HepG2 (cell line): ENCODE measurements at regions not wholly inside any gene's neighbourhood (a gene's known extent, or its start where the extent isn't known, plus 50 kb on each side); places are given as distances from the start of the nearest gene placed in this dataset.

Experiments
- ATAC-seq: fragments of 200-7000 bp; cut with Tn5 transposase; 3 replicates; pipeline ENCODE4 v1.9.1; 2020; ENCODE audit warnings: mild to moderate bottlenecking, moderate library complexity
- BruUV-seq: library from RNA; stranded (reverse); fragments of 400-500 nt; replicated peaks from 2 replicates; lab custom pipeline; 2021; lab: Mats Ljungman, UMichigan
- CTCF ChIA-PET: fragments of 300-600 bp; formaldehyde crosslinking; extraction: SDS; loops from one replicate; lab custom pipeline; 2021; ENCODE audit warnings: low total read pairs, inconsistent platforms, low intra/inter-chr PET ratio; lab: Yijun Ruan, JAX
- POLR2A ChIA-PET: fragments of 350-600 bp; sonication (Branson Sonifier 250); formaldehyde crosslinking; loops from one replicate; lab custom pipeline; 2020; ENCODE audit warnings: antibody characterized with exemption, inconsistent platforms; lab: Yijun Ruan, JAX
- DNase-seq: peaks from one replicate; pipeline ENCODE4 v3.0.0-alpha.2; 2015; ENCODE audit warnings: low spot score
- FAIRE-seq: peaks from 3 replicates; lab custom pipeline; 2011; peaks lifted over from hg19 to GRCh38; lab: Jason Lieb, UNC
- H2AFZ ChIP-seq: one replicate; pipeline ENCODE4 v1.6.1; 2011; ENCODE audit warnings: low read length, inconsistent platforms
- H3K27ac ChIP-seq: fragments of 300-600 bp; 3 replicates; pipeline ENCODE4 v1.8.0; 2011; ENCODE audit warnings: mixed run types, mild to moderate bottlenecking, mixed read lengths, low read length, inconsistent platforms; ENCODE audit not compliant: insufficient read depth; ENCODE audit errors: extremely low read length
- H3K27me3 ChIP-seq, 2 experiments: fragments of 200-600 bp in 1 of 2; 2 replicates in 1 of 2; 3 replicates in 1 of 2; pipeline versions ENCODE4 v1.6.0 to v1.8.0; 2011; ENCODE audit warnings: low read length in 2 of 2, mild to moderate bottlenecking in 2 of 2, moderate library complexity in 2 of 2, inconsistent platforms in 1 of 2; ENCODE audit not compliant: insufficient read depth in 2 of 2, control insufficient read depth in 1 of 2
- H3K36me3 ChIP-seq, 2 experiments: fragments of 200-600 bp in 1 of 2; replicated peaks in 1 of 2; 2 replicates in 1 of 2; 3 replicates in 1 of 2; pipeline versions ENCODE4 v1.5.1 to v1.8.0; 2011; ENCODE audit warnings: low read length in 2 of 2, inconsistent platforms in 1 of 2; ENCODE audit not compliant: insufficient read depth in 2 of 2, control insufficient read depth in 1 of 2
- H3K4me1 ChIP-seq: 2 replicates; pipeline ENCODE4 v1.5.1; 2012; ENCODE audit warnings: low read length, inconsistent platforms; ENCODE audit not compliant: insufficient read depth
- H3K4me2 ChIP-seq: 2 replicates; pipeline ENCODE4 v1.6.0; 2011; ENCODE audit warnings: low read depth, low read length, inconsistent platforms
- H3K4me3 ChIP-seq, 3 experiments: fragments of 200-600 bp in 1 of 3; sonication (generic), shearing (Covaris generic) in 1 of 3; replicated peaks in 1 of 3; 2 replicates each; pipeline ENCODE4 v1.5.1; 2011 to 2016; ENCODE audit warnings: low read length in 3 of 3, inconsistent platforms in 2 of 3, low read depth in 2 of 3, mild to moderate bottlenecking in 2 of 3, control low read depth in 1 of 3, mixed read lengths in 1 of 3; ENCODE audit not compliant: insufficient read depth in 1 of 3
- H3K79me2 ChIP-seq: one replicate; pipeline ENCODE4 v1.6.1; 2011; ENCODE audit warnings: low read length, inconsistent platforms; ENCODE audit not compliant: insufficient read depth
- H3K9ac ChIP-seq: 2 replicates; pipeline ENCODE4 v1.6.0; 2011; ENCODE audit warnings: mild to moderate bottlenecking, low read depth, low read length, inconsistent platforms; ENCODE audit not compliant: insufficient read depth
- H3K9me3 ChIP-seq: 2 replicates; pipeline ENCODE4 v1.5.1; 2012; ENCODE audit warnings: mild to moderate bottlenecking, low read length
- H4K20me1 ChIP-seq: 2 replicates; pipeline ENCODE4 v1.6.0; 2011; ENCODE audit warnings: inconsistent platforms, mild to moderate bottlenecking, low read length, moderate library complexity; ENCODE audit not compliant: insufficient read depth
- CREB1 ChIP-seq, 2 experiments: fragments of 450-650 bp in 1 of 2; IDR thresholded peaks; 2 replicates each; pipeline ENCODE4 v1.6.1; 2016 to 2017; ENCODE audit warnings: control low read depth in 1 of 2, mild to moderate bottlenecking in 1 of 2, missing compliant biosample characterization in 1 of 2, missing genetic modification characterization in 1 of 2
- HES4 ChIP-seq: sonication (generic); formaldehyde crosslinking; IDR thresholded peaks from 2 replicates; pipeline ENCODE4 v1.9.0; 2021; ENCODE audit warnings: mild to moderate bottlenecking, missing genetic modification reagents, borderline replicate concordance
- HOXD1 ChIP-seq: sonication (generic); formaldehyde crosslinking; IDR thresholded peaks from 2 replicates; pipeline ENCODE4 v1.5.0; 2020; ENCODE audit warnings: missing genetic modification reagents
- THYN1 ChIP-seq: sonication (generic); formaldehyde crosslinking; IDR thresholded peaks from 2 replicates; pipeline ENCODE4 v1.8.1; 2023; ENCODE audit warnings: low read depth, mild to moderate bottlenecking, moderate library complexity, missing genetic modification reagents, borderline replicate concordance
- ZFP1 ChIP-seq: IDR thresholded peaks from 2 replicates; pipeline ENCODE4 v1.6.1; 2016
- ZNF256 ChIP-seq: sonication (generic); formaldehyde crosslinking; conservative IDR thresholded peaks from 2 replicates; pipeline ENCODE4 v1.4.0; 2020; ENCODE audit warnings: missing genetic modification reagents
- WGBS: methylation state at CpG from one replicate; pipeline ENCODE4 v1.1.6; 2017; ENCODE audit warnings: low lambda C conversion rate; 5-methylcytosine and 5-hydroxymethylcytosine counted together
- in situ Hi-C: cut with HindIII; loops from 2 replicates; pipeline ENCODE4 v1.10.0; 2017; ENCODE audit warnings: low pct_unique_long_range_greater_than_20kb; ENCODE audit not compliant: extremely low pct_ligation_motif_present
- intact Hi-C: fragments of 100-400 bp; cut with micrococcal nuclease; formaldehyde crosslinking; loops from one replicate; pipeline ENCODE4 v1.10.0; 2022; ENCODE audit not compliant: unreplicated experiment
- TF ChIP-seq, protein P1 (sequence below): sonication (generic); formaldehyde crosslinking; IDR thresholded peaks from 2 replicates; pipeline ENCODE4 v1.8.0; 2022; ENCODE audit warnings: mild to moderate bottlenecking, missing genetic modification reagents, moderate library complexity
- TF ChIP-seq, protein P2 (sequence below): sonication (generic); formaldehyde crosslinking; IDR thresholded peaks from 2 replicates; pipeline ENCODE4 v1.5.0; 2020; ENCODE audit warnings: mild to moderate bottlenecking, missing genetic modification reagents

DNA sequence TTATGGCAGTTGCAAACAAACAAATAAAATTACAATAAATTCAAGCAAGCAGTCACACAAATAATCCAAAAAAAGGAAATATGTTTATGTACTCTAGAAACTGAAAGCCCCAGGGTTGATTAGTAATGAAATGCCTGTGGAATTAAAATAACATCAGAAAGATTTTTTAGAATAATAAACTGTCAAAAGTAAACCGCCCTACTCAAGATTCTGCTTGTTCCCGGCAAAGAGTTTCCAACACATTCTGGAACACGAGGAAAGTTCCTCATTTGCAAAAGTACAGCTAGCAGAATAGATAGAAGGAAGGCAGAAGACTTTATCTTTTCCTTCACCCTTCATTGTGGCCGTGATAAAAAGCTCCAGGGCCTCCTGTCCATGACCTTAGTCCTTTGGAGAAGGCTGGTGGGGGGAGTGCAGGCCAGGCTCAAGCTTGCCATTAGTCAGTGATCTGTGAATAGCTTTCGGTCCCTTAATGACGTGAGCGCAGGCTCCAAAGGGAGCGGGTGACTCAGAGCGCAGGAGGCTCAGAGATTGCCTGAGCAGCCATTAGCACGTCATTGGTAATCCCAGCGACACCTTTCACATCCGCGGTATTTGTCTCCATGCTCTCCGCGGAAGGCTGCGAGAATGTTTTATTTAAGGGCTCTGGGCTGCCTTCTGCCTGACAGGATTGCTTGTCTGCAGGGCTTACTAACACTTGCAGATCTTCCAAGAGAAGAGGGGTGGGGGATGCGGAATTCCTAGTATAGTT, 458.3 kb downstream of the METTL15 start:
- Histone ChIP-seq H3K27me3 (no peaks in the 10 kb centered on the region), H3K36me3 (no peaks in the 10 kb centered on the region), H2AFZ (no peak overlapping the region), H3K4me3 (no peak overlapping the region), H3K9me3 (no peaks in the 10 kb centered on the region), H3K9ac (no peak overlapping the region), H3K4me2 (no peak overlapping the region), H4K20me1 (no peaks in the 10 kb centered on the region), H3K4me1 (no peaks in the 10 kb centered on the region), H3K27ac (no peak overlapping the region), H3K79me2 (no peaks in the 10 kb centered on the region)
- DNase-seq (no peak), ATAC-seq (no peak), FAIRE-seq (no peak)
- in situ Hi-C loops, result no loop called here
- no peak for TF ChIP-seq HES4
- TF ChIP-seq CREB1 (IDR thresholded peaks at IDR 0.05), result 0 out of 2 replicates have a peak, but pooled peaks have one; percentile 28
- no peak for TF ChIP-seq CREB1 (CRISPR knock-in tag; IDR thresholded peaks at IDR 0.05)
- 51% methylated on average over 9 of the region's 17 CpGs for WGBS
- intact Hi-C loops, result no loop called here
- BruUV-seq, result no TSS peak
- POLR2A ChIA-PET, result no interaction called here
- CTCF ChIA-PET, result no interaction called here

DNA sequence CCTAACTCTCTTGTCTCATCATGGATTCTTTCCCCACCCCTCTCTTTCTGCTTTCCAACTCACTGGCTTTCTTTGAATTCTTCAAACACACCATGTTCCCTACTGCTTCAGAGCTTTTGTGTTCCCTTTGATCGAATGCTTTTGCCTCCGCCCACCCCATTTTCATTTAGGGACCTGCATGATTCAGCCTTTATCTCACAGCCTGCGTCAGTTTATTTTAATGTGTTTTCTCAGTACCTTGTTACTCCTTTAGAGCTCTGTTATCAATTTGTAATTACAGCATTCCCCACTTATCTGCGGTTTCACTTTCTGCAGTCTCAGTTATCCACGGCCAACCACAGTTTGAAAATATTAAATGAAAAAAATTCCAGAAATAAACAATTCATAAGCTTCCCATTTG, 451.3 kb downstream of the METTL15 start:
- no peaks in the 10 kb centered on the region for H3K4me1 ChIP-seq
- no peak for DNase-seq
- H3K4me2 ChIP-seq, result no peak overlapping the region
- no TSS peak for BruUV-seq
- intact Hi-C loops, result no loop called here
- no peak overlapping the region for H3K4me3 ChIP-seq
- H4K20me1 ChIP-seq, result no peaks in the 10 kb centered on the region
- CTCF ChIA-PET, result no interaction called here
- H3K79me2 ChIP-seq, result no peaks in the 10 kb centered on the region
- no peaks in the 10 kb centered on the region for H3K27me3 ChIP-seq
- no peak overlapping the region for H2AFZ ChIP-seq
- no peaks in the 10 kb centered on the region for H3K36me3 ChIP-seq
- H3K9ac ChIP-seq, result no peak overlapping the region
- POLR2A ChIA-PET, result no interaction called here
- no peak for FAIRE-seq
- WGBS, result 20% methylated on average over 5 of the region's 5 CpGs
- H3K9me3 ChIP-seq, result no peaks in the 10 kb centered on the region
- no peak for ATAC-seq
- no peak overlapping the region for H3K27ac ChIP-seq
- in situ Hi-C loops, result no loop called here
- TF ChIP-seq ZNF256 (CRISPR knock-in tag), result no peak
- TF ChIP-seq ZFP1 (CRISPR knock-in tag), result no peak
- TF ChIP-seq, protein P1, sequence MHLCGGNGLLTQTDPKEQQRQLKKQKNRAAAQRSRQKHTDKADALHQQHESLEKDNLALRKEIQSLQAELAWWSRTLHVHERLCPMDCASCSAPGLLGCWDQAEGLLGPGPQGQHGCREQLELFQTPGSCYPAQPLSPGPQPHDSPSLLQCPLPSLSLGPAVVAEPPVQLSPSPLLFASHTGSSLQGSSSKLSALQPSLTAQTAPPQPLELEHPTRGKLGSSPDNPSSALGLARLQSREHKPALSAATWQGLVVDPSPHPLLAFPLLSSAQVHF (CRISPR knock-in tag), result no peak
- TF ChIP-seq THYN1 (CRISPR knock-in tag), result no peak
- TF ChIP-seq, protein P2, sequence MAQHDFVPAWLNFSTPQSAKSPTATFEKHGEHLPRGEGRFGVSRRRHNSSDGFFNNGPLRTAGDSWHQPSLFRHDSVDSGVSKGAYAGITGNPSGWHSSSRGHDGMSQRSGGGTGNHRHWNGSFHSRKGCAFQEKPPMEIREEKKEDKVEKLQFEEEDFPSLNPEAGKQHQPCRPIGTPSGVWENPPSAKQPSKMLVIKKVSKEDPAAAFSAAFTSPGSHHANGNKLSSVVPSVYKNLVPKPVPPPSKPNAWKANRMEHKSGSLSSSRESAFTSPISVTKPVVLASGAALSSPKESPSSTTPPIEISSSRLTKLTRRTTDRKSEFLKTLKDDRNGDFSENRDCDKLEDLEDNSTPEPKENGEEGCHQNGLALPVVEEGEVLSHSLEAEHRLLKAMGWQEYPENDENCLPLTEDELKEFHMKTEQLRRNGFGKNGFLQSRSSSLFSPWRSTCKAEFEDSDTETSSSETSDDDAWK (CRISPR knock-in tag), result no peak
- TF ChIP-seq HOXD1 (CRISPR knock-in tag), result no peak
